SH-SY5Y (cell line): ENCODE measurements at regions not wholly inside any gene's neighbourhood (a gene's known extent, or its start where the extent isn't known, plus 50 kb on each side); places are given as distances from the start of the nearest gene placed in this dataset.

Experiments used
- GATA2 ChIP-seq: IDR thresholded peaks from 2 replicates; pipeline ENCODE4 v1.6.1; 2011; ENCODE audit warnings: mild to moderate bottlenecking, low read depth, low read length
- GATA3 ChIP-seq: IDR thresholded peaks from 2 replicates; pipeline ENCODE4 v1.6.1; 2011; ENCODE audit warnings: low read depth, mild to moderate bottlenecking, low read length, moderate library complexity

DNA sequence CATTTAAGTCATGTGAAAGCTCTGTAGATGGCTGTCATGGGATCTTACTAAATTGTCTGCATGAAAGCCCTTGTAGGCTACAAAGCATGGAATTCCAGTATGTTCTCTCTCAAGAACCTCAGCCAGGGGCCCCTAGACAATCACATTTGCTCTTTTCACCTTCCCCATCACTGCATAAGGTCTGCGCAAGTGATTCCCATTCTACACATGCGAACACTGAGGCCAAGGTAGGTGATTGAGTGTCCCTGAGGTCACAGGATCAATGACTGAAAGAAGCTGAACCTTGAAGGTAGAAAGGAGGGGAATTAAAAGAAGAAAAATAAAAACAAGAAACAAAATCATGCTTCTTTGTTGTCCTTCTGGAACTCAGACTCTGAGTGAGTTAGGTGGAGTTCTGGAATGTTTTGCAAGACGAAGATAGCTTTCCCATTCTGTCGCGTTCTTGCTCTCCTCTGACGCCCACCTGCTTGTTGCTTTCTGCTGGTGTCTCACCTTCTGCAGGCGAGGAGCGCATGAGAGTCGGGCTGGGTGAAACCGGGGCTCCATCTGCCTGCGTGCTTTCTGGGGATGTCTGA is 79.9 kb downstream of the SPRING1 start:
- TF ChIP-seq GATA2 (no peak), GATA3 (no peak)
